GM13976 (cell line): ENCODE measurements at regions not wholly inside any gene's neighbourhood (a gene's known extent, or its start where the extent isn't known, plus 50 kb on each side); places are given as distances from the start of the nearest gene placed in this dataset.

ENCODE experiments used
- DNase-seq: peaks from one replicate; pipeline ENCODE4 v3.0.0; 2012; ENCODE audit warnings: low spot score
- in situ Hi-C: fragments of 300-500 bp; cut with MboI; formaldehyde crosslinking; loops from one replicate; pipeline ENCODE4 v1.12.0; 2022; ENCODE audit warnings: low sequenced_read_pairs, mixed read lengths, inconsistent platforms; ENCODE audit not compliant: unreplicated experiment
- TF ChIP-seq, protein P1 (sequence below): IDR thresholded peaks from 2 replicates; pipeline ENCODE4 v1.5.1; 2012; ENCODE audit warnings: borderline replicate concordance, mild to moderate bottlenecking; ENCODE audit not compliant: insufficient read depth; ENCODE audit errors: extremely low read depth, missing control alignments, control extremely low read depth

DNA sequence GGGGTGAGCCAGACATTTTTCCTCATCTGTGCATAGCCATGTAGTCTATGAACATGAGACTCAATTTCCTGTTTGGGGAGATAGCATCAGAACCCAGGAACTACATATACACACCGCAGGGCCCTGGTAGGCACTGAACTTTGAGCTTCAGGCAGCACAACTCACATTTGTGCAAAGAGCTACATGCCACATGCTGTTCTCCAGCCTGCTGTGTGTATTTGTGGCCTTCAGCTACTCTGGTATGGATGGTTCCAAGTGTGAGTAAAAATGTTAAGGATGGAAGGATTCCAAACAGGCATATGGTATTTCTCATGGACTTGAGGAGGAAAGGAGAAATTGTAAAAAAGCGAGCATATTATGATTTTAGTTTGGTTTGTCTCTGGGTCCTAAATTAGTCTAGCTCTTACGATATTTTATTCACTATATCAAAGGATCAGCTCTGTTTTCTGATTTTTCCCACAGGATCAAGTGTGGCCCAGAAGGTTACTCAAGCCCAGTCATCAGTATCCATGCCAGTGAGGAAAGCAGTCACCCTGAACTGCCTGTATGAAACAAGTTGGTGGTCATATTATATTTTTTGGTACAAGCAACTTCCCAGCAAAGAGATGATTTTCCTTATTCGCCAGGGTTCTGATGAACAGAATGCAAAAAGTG lies 422.4 kb upstream of the OR4E1 start:
- in situ Hi-C loops, result no loop called here
- DNase-seq, result no peak
- TF ChIP-seq, protein P1, sequence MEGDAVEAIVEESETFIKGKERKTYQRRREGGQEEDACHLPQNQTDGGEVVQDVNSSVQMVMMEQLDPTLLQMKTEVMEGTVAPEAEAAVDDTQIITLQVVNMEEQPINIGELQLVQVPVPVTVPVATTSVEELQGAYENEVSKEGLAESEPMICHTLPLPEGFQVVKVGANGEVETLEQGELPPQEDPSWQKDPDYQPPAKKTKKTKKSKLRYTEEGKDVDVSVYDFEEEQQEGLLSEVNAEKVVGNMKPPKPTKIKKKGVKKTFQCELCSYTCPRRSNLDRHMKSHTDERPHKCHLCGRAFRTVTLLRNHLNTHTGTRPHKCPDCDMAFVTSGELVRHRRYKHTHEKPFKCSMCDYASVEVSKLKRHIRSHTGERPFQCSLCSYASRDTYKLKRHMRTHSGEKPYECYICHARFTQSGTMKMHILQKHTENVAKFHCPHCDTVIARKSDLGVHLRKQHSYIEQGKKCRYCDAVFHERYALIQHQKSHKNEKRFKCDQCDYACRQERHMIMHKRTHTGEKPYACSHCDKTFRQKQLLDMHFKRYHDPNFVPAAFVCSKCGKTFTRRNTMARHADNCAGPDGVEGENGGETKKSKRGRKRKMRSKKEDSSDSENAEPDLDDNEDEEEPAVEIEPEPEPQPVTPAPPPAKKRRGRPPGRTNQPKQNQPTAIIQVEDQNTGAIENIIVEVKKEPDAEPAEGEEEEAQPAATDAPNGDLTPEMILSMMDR, result no peak

GRCh38 chr14:22089940-22090339 lies 416.3 kb upstream of the OR4E1 start:
- in situ Hi-C loops, result no loop called here
- TF ChIP-seq, protein P1, result no peak
- DNase-seq, result no peak

DNA sequence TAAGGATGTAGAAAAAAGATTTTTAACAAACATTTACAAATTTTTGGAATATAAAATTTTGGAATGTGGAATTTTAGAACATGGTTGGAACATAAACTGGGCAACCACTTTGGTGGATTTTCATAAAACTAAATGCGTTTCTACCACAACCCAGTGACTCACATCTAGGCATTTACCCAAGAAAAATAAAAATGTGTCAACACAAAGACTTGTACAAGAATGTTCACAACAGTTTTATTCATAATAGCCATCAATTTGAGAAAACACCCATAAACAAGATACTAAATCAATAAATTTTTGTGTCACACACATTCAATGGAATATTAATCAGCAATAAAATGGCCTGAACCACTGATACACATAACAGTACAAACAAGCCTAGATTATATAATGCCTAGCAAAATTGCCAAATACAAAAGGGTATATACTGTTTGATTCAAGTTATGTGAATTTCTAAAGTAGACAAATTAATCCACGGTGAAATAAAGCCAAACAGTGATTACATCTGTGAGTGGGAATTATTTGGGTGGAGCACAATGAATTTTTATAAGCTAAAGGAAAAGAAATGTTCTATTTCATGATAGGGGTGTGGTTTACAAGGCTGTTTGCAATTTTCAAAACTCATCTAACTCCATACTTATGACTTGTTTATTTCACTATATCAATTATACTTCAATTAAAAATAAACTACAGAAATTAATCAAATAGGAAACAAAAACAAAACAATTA lies 415.2 kb upstream of the OR4E1 start:
- no peak for DNase-seq
- in situ Hi-C loops, result no loop called here
- TF ChIP-seq, protein P1, result no peak

DNA sequence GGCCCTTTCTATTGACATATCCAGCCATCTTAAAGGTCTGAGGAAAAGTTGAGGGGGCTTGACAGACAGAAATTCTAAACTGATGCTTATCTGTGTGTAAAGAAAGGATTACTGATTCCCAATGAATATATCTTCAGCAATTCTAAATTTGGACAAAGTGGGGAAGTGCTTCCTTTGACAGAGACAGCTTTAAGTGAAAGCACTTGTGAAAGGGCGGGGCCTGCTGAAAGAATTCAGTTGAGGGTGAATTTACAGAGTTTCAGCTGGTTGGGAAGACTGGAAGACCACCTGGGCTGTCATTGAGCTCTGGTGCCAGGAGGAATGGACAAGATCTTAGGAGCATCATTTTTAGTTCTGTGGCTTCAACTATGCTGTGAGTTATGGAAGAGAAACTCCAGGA lies 412.5 kb upstream of the OR4E1 start:
- TF ChIP-seq, protein P1, result no peak
- in situ Hi-C loops, result no loop called here

GRCh38 chr14:22084393-22085281 lies 411.0 kb upstream of the OR4E1 start:
- in situ Hi-C loops, result no loop called here
- DNase-seq, result peak; percentile 49
- TF ChIP-seq, protein P1, result peak; percentile 49

More for the DNA sequence above, 412.5 kb upstream of the OR4E1 start:
- no peak for DNase-seq

DNA sequence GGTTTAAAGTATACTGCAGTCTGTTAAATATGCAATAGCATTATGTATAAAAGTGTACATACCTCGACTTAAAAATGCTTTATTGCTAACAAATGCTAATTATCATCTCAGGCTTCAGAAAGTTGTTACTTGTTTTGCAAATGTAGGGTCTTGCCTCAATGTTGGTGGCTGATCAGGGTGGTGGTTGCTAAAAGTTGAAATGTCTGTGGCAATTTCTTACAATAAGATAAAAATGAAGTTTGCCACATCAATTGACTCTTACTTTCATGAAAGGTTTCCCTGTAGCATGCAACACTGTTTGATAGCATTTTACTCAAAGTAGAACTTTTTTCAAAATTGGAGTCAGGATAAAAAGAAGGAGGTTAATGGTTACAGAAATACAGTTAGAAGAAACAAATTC lies 407.7 kb upstream of the OR4E1 start:
- in situ Hi-C loops, result no loop called here
- TF ChIP-seq, protein P1, result no peak
- DNase-seq, result no peak
